Mesenchymal stem cell (in vitro differentiated cells and primary cell): ENCODE measurements at regions not wholly inside any gene's neighbourhood (a gene's known extent, or its start where the extent isn't known, plus 50 kb on each side); places are given as distances from the start of the nearest gene placed in this dataset.

Experiments used
- DNase-seq: peaks from one replicate; pipeline ENCODE4 v3.0.0-alpha.2; 2013
- H2AFZ ChIP-seq: one replicate; pipeline ENCODE4 v1.6.1; 2013; ENCODE audit warnings: low read depth, mild to moderate bottlenecking, control low read depth, inconsistent platforms, low read length, moderate library complexity
- H2AK5ac ChIP-seq: 2 replicates; pipeline ENCODE4 v1.6.1; 2013; ENCODE audit warnings: low read length, moderate library complexity, mild to moderate bottlenecking, inconsistent platforms; ENCODE audit not compliant: severe bottlenecking
- H2BK120ac ChIP-seq: one replicate; pipeline ENCODE4 v1.6.1; 2013; ENCODE audit warnings: low read depth, mild to moderate bottlenecking, inconsistent platforms, low read length, moderate library complexity
- H2BK12ac ChIP-seq, 2 experiments: one replicate each; pipeline ENCODE4 v1.6.1; 2013; ENCODE audit warnings: inconsistent platforms in 2 of 2, low read length in 2 of 2, mild to moderate bottlenecking in 2 of 2, moderate library complexity in 2 of 2, control low read depth in 1 of 2
- H2BK15ac ChIP-seq: one replicate; pipeline ENCODE4 v1.6.1; 2013; ENCODE audit warnings: mild to moderate bottlenecking, low read depth, inconsistent platforms; ENCODE audit not compliant: poor library complexity, severe bottlenecking
- H2BK5ac ChIP-seq: 2 replicates; pipeline ENCODE4 v1.6.1; 2013; ENCODE audit warnings: low read depth, mild to moderate bottlenecking, low read length, control low read depth, inconsistent platforms; ENCODE audit not compliant: poor library complexity, severe bottlenecking
- H3K14ac ChIP-seq, 2 experiments: one replicate each; pipeline ENCODE4 v1.6.1; 2013; ENCODE audit warnings: inconsistent platforms in 2 of 2, low read length in 2 of 2, control low read depth in 1 of 2, mild to moderate bottlenecking in 1 of 2, moderate library complexity in 1 of 2
- H3K18ac ChIP-seq, 2 experiments: one replicate each; pipeline ENCODE4 v1.6.1; 2013; ENCODE audit warnings: inconsistent platforms in 2 of 2, low read length in 2 of 2, control low read depth in 1 of 2, low read depth in 1 of 2, mild to moderate bottlenecking in 1 of 2
- H3K23ac ChIP-seq, 2 experiments: one replicate each; pipeline ENCODE4 v1.6.1; 2013; ENCODE audit warnings: inconsistent platforms in 2 of 2, low read length in 2 of 2, mild to moderate bottlenecking in 2 of 2, moderate library complexity in 2 of 2, control low read depth in 1 of 2
- H3K27ac ChIP-seq: 2 replicates; pipeline ENCODE4 v1.5.1; 2013; ENCODE audit warnings: mild to moderate bottlenecking, moderate library complexity, low read length, control low read depth, inconsistent platforms; ENCODE audit not compliant: poor library complexity, severe bottlenecking
- H3K27me3 ChIP-seq, 2 experiments: 2 replicates each; pipeline versions ENCODE4 v1.6.1 to v1.7.0; 2013; ENCODE audit warnings: low read length in 2 of 2, mild to moderate bottlenecking in 2 of 2, moderate library complexity in 2 of 2, control low read depth in 1 of 2, inconsistent platforms in 1 of 2; ENCODE audit not compliant: control insufficient read depth in 1 of 2, insufficient read depth in 1 of 2
- H3K36me3 ChIP-seq, 2 experiments: 2 replicates each; pipeline versions ENCODE4 v1.6.1 to v1.7.0; 2013; ENCODE audit warnings: low read length in 2 of 2, control low read depth in 1 of 2, inconsistent platforms in 1 of 2, low read depth in 1 of 2, mild to moderate bottlenecking in 1 of 2; ENCODE audit not compliant: insufficient read depth in 2 of 2, control insufficient read depth in 1 of 2
- H3K4ac ChIP-seq, 2 experiments: one replicate each; pipeline ENCODE4 v1.6.1; 2013; ENCODE audit warnings: inconsistent platforms in 2 of 2, low read length in 2 of 2, mild to moderate bottlenecking in 2 of 2, moderate library complexity in 2 of 2, control low read depth in 1 of 2, low read depth in 1 of 2
- H3K4me1 ChIP-seq: 2 replicates; pipeline ENCODE4 v1.6.1; 2013; ENCODE audit warnings: low read depth, low read length, control low read depth; ENCODE audit not compliant: control insufficient read depth, insufficient read depth
- H3K4me2 ChIP-seq: 2 replicates; pipeline ENCODE4 v1.6.1; 2013; ENCODE audit warnings: low read length, mild to moderate bottlenecking, inconsistent platforms; ENCODE audit not compliant: poor library complexity, severe bottlenecking
- H3K4me3 ChIP-seq, 2 experiments: 2 replicates each; pipeline versions ENCODE4 v1.5.1 to v1.7.0; 2013; ENCODE audit warnings: low read length in 2 of 2, mild to moderate bottlenecking in 2 of 2, control low read depth in 1 of 2, low read depth in 1 of 2; ENCODE audit not compliant: insufficient read depth in 1 of 2
- H3K79me1 ChIP-seq: replicated peaks from 2 replicates; pipeline ENCODE4 v1.6.1; 2013; ENCODE audit warnings: mild to moderate bottlenecking, control low read depth, low read length, inconsistent platforms; ENCODE audit not compliant: poor library complexity, severe bottlenecking
- H3K9ac ChIP-seq: 2 replicates; pipeline ENCODE4 v1.7.0; 2013; ENCODE audit warnings: mild to moderate bottlenecking, low read length, moderate library complexity
- H3K9me3 ChIP-seq: 2 replicates; pipeline ENCODE4 v1.7.0; 2013; ENCODE audit warnings: mild to moderate bottlenecking, low read length; ENCODE audit not compliant: control insufficient read depth
- H4K8ac ChIP-seq: one replicate; pipeline ENCODE4 v1.6.1; 2013; ENCODE audit warnings: inconsistent platforms, mild to moderate bottlenecking, low read length, moderate library complexity
- H4K91ac ChIP-seq: one replicate; pipeline ENCODE4 v1.6.1; 2013; ENCODE audit warnings: mild to moderate bottlenecking, low read length, inconsistent platforms
- WGBS: methylation state at CpG from one replicate; pipeline ENCODE4 v1.1.7; 2013; ENCODE audit warnings: mixed read lengths; 5-methylcytosine and 5-hydroxymethylcytosine counted together

- Histone ChIP-seq H4K91ac (no peak overlapping the region), H3K9me3 (no peaks in the 10 kb centered on the region), H3K27ac (no peak overlapping the region), H4K8ac (no peak overlapping the region), H3K4me1 (no peaks in the 10 kb centered on the region), H3K9ac (no peak overlapping the region), H2BK15ac (no peak overlapping the region), H3K4ac (no peak overlapping the region), H2BK12ac (no peak overlapping the region), H2BK5ac (no peak overlapping the region), H2BK120ac (no peak overlapping the region), H3K14ac (no peak overlapping the region), H3K4me3 (no peak overlapping the region), H2AFZ (no peak overlapping the region), H2AK5ac (no peak overlapping the region), H3K18ac (no peak overlapping the region), H3K23ac (no peak overlapping the region), H3K36me3 (no peaks in the 10 kb centered on the region), H3K27me3 (no peaks in the 10 kb centered on the region), H3K79me1 (no peaks in the 10 kb centered on the region), H3K4me2 (no peak overlapping the region)
- WGBS: 17% methylated on average over 1 of the region's 1 CpG
- peak; percentile 3 for DNase-seq
Observed at GRCh38 chr21:16773206-16773605, 739.6 kb upstream of the CXADR start.

GRCh38 chr21:16775076-16775475, 737.8 kb upstream of the CXADR start:
- Histone ChIP-seq H3K36me3 (no peaks in the 10 kb centered on the region), H3K14ac (peak overlapping the region in 1 of 2 experiments; percentile 75), H3K4ac (no peak overlapping the region), H3K79me1 (no peaks in the 10 kb centered on the region), H3K9ac (no peak overlapping the region), H2AK5ac (peak overlapping the region; percentile 71), H2BK5ac (no peak overlapping the region), H2BK15ac (no peak overlapping the region), H3K9me3 (no peaks in the 10 kb centered on the region), H3K4me1 (no peaks in the 10 kb centered on the region), H2BK120ac (no peak overlapping the region), H3K23ac (no peak overlapping the region), H3K27me3 (no peaks in the 10 kb centered on the region), H3K27ac (no peak overlapping the region), H4K91ac (no peak overlapping the region), H4K8ac (no peak overlapping the region), H2BK12ac (no peak overlapping the region), H3K4me2 (no peak overlapping the region), H3K4me3 (no peak overlapping the region), H2AFZ (no peak overlapping the region), H3K18ac (no peak overlapping the region)
- no peak for DNase-seq
- WGBS: 83% methylated on average over 4 of the region's 5 CpGs

GRCh38 chr21:16777041-16777720, 735.7 kb upstream of the CXADR start:
- no peak overlapping the region for H4K8ac ChIP-seq
- H2BK5ac ChIP-seq: no peak overlapping the region
- H3K27ac ChIP-seq: no peak overlapping the region
- H3K36me3 ChIP-seq: no peaks in the 10 kb centered on the region
- no peaks in the 10 kb centered on the region for H3K4me1 ChIP-seq
- H3K4ac ChIP-seq: no peak overlapping the region
- no peak overlapping the region for H3K4me2 ChIP-seq
- DNase-seq: no peak
- no peak overlapping the region for H4K91ac ChIP-seq
- no peaks in the 10 kb centered on the region for H3K9me3 ChIP-seq
- no peak overlapping the region for H2BK12ac ChIP-seq
- no peak overlapping the region for H3K23ac ChIP-seq
- no peaks in the 10 kb centered on the region for H3K79me1 ChIP-seq
- H2BK15ac ChIP-seq: no peak overlapping the region
- no peak overlapping the region for H2AFZ ChIP-seq
- no peak overlapping the region for H3K14ac ChIP-seq
- H3K27me3 ChIP-seq: no peaks in the 10 kb centered on the region
- H3K4me3 ChIP-seq: no peak overlapping the region
- WGBS: 81% methylated on average over 4 of the region's 6 CpGs
- H3K9ac ChIP-seq: no peak overlapping the region
- no peak overlapping the region for H3K18ac ChIP-seq
- no peak overlapping the region for H2AK5ac ChIP-seq
- H2BK120ac ChIP-seq: no peak overlapping the region

- no peak overlapping the region for H3K9ac ChIP-seq
- H3K79me1 ChIP-seq: no peaks in the 10 kb centered on the region
- DNase-seq: no peak
- no peak overlapping the region for H2BK15ac ChIP-seq
- H3K27ac ChIP-seq: no peak overlapping the region
- H4K8ac ChIP-seq: no peak overlapping the region
- H3K27me3 ChIP-seq: no peaks in the 10 kb centered on the region
- no peak overlapping the region for H3K4me3 ChIP-seq
- no peak overlapping the region for H2BK120ac ChIP-seq
- H3K9me3 ChIP-seq: no peaks in the 10 kb centered on the region
- no peak overlapping the region for H4K91ac ChIP-seq
- H3K14ac ChIP-seq: no peak overlapping the region
- no peak overlapping the region for H3K23ac ChIP-seq
- no peak overlapping the region for H2BK12ac ChIP-seq
- H3K4me1 ChIP-seq: no peaks in the 10 kb centered on the region
- no peak overlapping the region for H3K18ac ChIP-seq
- no peak overlapping the region for H3K4me2 ChIP-seq
- no peak overlapping the region for H2BK5ac ChIP-seq
- H2AFZ ChIP-seq: no peak overlapping the region
- no peak overlapping the region for H3K4ac ChIP-seq
- WGBS: no CpG with 5 or more reads among the region's 2 CpGs
- no peaks in the 10 kb centered on the region for H3K36me3 ChIP-seq
- no peak overlapping the region for H2AK5ac ChIP-seq
Observed at GRCh38 chr21:16788584-16788983, 724.3 kb upstream of the CXADR start.
